ENCODE measurements at regions not wholly inside any gene's neighbourhood (a gene's known extent, or its start where the extent isn't known, plus 50 kb on each side); places are given as distances from the start of the nearest gene placed in this dataset.

GRCh38 chr4:41405464-41406112 lies 132.4 kb upstream of the LIMCH1 start:
- H3K79me2 ChIP-seq (ENCODE audit: insufficient read depth): no peaks in the 10 kb centered on the region
- H3K9me3 ChIP-seq (ENCODE audit: low read depth): no peaks in the 10 kb centered on the region
- no peaks in the 10 kb centered on the region for H3K27me3 ChIP-seq (replicated peaks; ENCODE audit: insufficient read depth)
- H3K4me1 ChIP-seq (ENCODE audit: insufficient read depth): peaks cover 15% of the 10 kb centered on the region; the same call in 1 of the 2 replicates
- no peaks in the 10 kb centered on the region for H3F3A ChIP-seq (ENCODE audit: insufficient read depth)
- no peak overlapping the region for H3K4me2 ChIP-seq (ENCODE audit: unreplicated experiment)
- TF ChIP-seq EZH2 (IDR thresholded peaks at IDR 0.05; ENCODE audit: insufficient read depth, poor library complexity, severe bottlenecking): no peak
- no peak for TF ChIP-seq EZH2phosphoT487 (IDR thresholded peaks at IDR 0.05; ENCODE audit: insufficient read depth, low read depth)
- no peak overlapping the region for H3K9ac ChIP-seq
- DNase-seq: no peak
- H3K36me3 ChIP-seq (ENCODE audit: low read depth): no peaks in the 10 kb centered on the region
- H3K9me2 ChIP-seq (ENCODE audit: insufficient read depth): no peaks in the 10 kb centered on the region
- no peak overlapping the region for H3K4me3 ChIP-seq
- no peaks in the 10 kb centered on the region; the same call in 1 of the 2 replicates for H4K20me1 ChIP-seq (ENCODE audit: insufficient read depth)
- no peak overlapping the region for H2AFZ ChIP-seq
- in situ Hi-C loops (cut with MboI): no loop called here
- WGBS, 2 experiments (ENCODE audit: low coverage in 1 of 2, low lambda C conversion rate in 2 of 2, missing lambda C conversion rate in 2 of 2): 66 to 69% methylated on average over 4 of the region's 4 CpGs
- no peak overlapping the region for H3K27ac ChIP-seq

- TF ChIP-seq EZH2phosphoT487 (IDR thresholded peaks at IDR 0.05; ENCODE audit: insufficient read depth, low read depth) (no peak), EZH2 (IDR thresholded peaks at IDR 0.05; ENCODE audit: insufficient read depth, poor library complexity, severe bottlenecking) (no peak)
- no peak overlapping the region for H3K9ac ChIP-seq
- in situ Hi-C loops (cut with MboI): no loop called here
These were observed 131.8 kb upstream of the LIMCH1 start for GRCh38 chr4:41406113-41406516.

GRCh38 chr4:41408150-41408549 lies 129.8 kb upstream of the LIMCH1 start:
- H3K4me3 ChIP-seq: no peak overlapping the region
- H4K20me1 ChIP-seq (ENCODE audit: insufficient read depth): no peaks in the 10 kb centered on the region; the same call in 1 of the 2 replicates
- WGBS, 2 experiments (ENCODE audit: low coverage in 1 of 2, low lambda C conversion rate in 2 of 2, missing lambda C conversion rate in 2 of 2): 7 to 9% methylated on average over 1 of the region's 1 CpG
- no peaks in the 10 kb centered on the region for H3K27me3 ChIP-seq (replicated peaks; ENCODE audit: insufficient read depth)
- TF ChIP-seq EZH2 (IDR thresholded peaks at IDR 0.05; ENCODE audit: insufficient read depth, poor library complexity, severe bottlenecking): no peak
- TF ChIP-seq EZH2phosphoT487 (IDR thresholded peaks at IDR 0.05; ENCODE audit: insufficient read depth, low read depth): no peak
- H3K9me3 ChIP-seq (ENCODE audit: low read depth): no peaks in the 10 kb centered on the region
- in situ Hi-C loops (cut with MboI): no loop called here
- H3K4me1 ChIP-seq (ENCODE audit: insufficient read depth): peaks cover 13% of the 10 kb centered on the region; the same call in 1 of the 2 replicates
- H3K9ac ChIP-seq: no peak overlapping the region
- no peak overlapping the region for H3K4me2 ChIP-seq (ENCODE audit: unreplicated experiment)
- no peaks in the 10 kb centered on the region for H3K79me2 ChIP-seq (ENCODE audit: insufficient read depth)
- H3K9me2 ChIP-seq (ENCODE audit: insufficient read depth): no peaks in the 10 kb centered on the region
- no peaks in the 10 kb centered on the region for H3F3A ChIP-seq (ENCODE audit: insufficient read depth)
- H3K27ac ChIP-seq: no peak overlapping the region
- no peak overlapping the region for H2AFZ ChIP-seq
- no peak for DNase-seq
- H3K36me3 ChIP-seq (ENCODE audit: low read depth): no peaks in the 10 kb centered on the region

More at GRCh38 chr4:41406113-41406516, 131.8 kb upstream of the LIMCH1 start:
- Histone ChIP-seq H3K4me3 (no peak overlapping the region), H3K9me2 (ENCODE audit: insufficient read depth) (no peaks in the 10 kb centered on the region), H3K27ac (no peak overlapping the region), H3K4me1 (ENCODE audit: insufficient read depth) (peaks cover 13% of the 10 kb centered on the region; the same call in 1 of the 2 replicates), H3K4me2 (ENCODE audit: unreplicated experiment) (no peak overlapping the region), H2AFZ (no peak overlapping the region), H4K20me1 (ENCODE audit: insufficient read depth) (no peaks in the 10 kb centered on the region; the same call in 1 of the 2 replicates), H3K27me3 (replicated peaks; ENCODE audit: insufficient read depth) (no peaks in the 10 kb centered on the region), H3K79me2 (ENCODE audit: insufficient read depth) (no peaks in the 10 kb centered on the region), H3K36me3 (ENCODE audit: low read depth) (no peaks in the 10 kb centered on the region), H3K9me3 (ENCODE audit: low read depth) (no peaks in the 10 kb centered on the region), H3F3A (ENCODE audit: insufficient read depth) (no peaks in the 10 kb centered on the region)
- WGBS, 2 experiments (ENCODE audit: low coverage in 1 of 2, low lambda C conversion rate in 2 of 2, missing lambda C conversion rate in 2 of 2): 82% methylated on average over 1 of the region's 1 CpG
- DNase-seq: no peak

GRCh38 chr4:41408859-41409593 lies 128.9 kb upstream of the LIMCH1 start:
- Histone ChIP-seq H3K27ac (no peak overlapping the region), H3K4me1 (ENCODE audit: insufficient read depth) (peaks cover 13% of the 10 kb centered on the region; the same call in 1 of the 2 replicates), H4K20me1 (ENCODE audit: insufficient read depth) (no peaks in the 10 kb centered on the region; the same call in 1 of the 2 replicates), H3K36me3 (ENCODE audit: low read depth) (no peaks in the 10 kb centered on the region), H3K9me3 (ENCODE audit: low read depth) (no peaks in the 10 kb centered on the region), H3K9me2 (ENCODE audit: insufficient read depth) (no peaks in the 10 kb centered on the region), H3F3A (ENCODE audit: insufficient read depth) (no peaks in the 10 kb centered on the region), H3K27me3 (replicated peaks; ENCODE audit: insufficient read depth) (no peaks in the 10 kb centered on the region), H3K9ac (no peak overlapping the region), H2AFZ (no peak overlapping the region), H3K4me3 (no peak overlapping the region), H3K4me2 (ENCODE audit: unreplicated experiment) (no peak overlapping the region), H3K79me2 (ENCODE audit: insufficient read depth) (no peaks in the 10 kb centered on the region)
- DNase-seq: peak; percentile 47
- TF ChIP-seq EZH2phosphoT487 (IDR thresholded peaks at IDR 0.05; ENCODE audit: insufficient read depth, low read depth): no peak
- no peak for TF ChIP-seq EZH2 (IDR thresholded peaks at IDR 0.05; ENCODE audit: insufficient read depth, poor library complexity, severe bottlenecking)
- WGBS, 2 experiments (ENCODE audit: low coverage in 1 of 2, low lambda C conversion rate in 2 of 2, missing lambda C conversion rate in 2 of 2): 15 to 21% methylated on average over 4 of the region's 4 CpGs
- in situ Hi-C loops (cut with MboI): no loop called here
